ENCODE measurements at regions not wholly inside any gene's neighbourhood (a gene's known extent, or its start where the extent isn't known, plus 50 kb on each side); places are given as distances from the start of the nearest gene placed in this dataset. TPM values are rescaled to one million over a fixed set of nuclear protein-coding genes. Genes with fewer than 3 reads are reported as not detected.

GRCh38 chr12:111010916-111011657 lies 90.7 kb upstream of the MYL2 start:
- no peak for DNase-seq

GRCh38 chr12:111010061-111010460 lies 89.7 kb upstream of the MYL2 start:
- DNase-seq = no peak

- DNase-seq = no peak
Observed at GRCh38 chr12:111006621-111007020, 86.2 kb upstream of the MYL2 start.

- DNase-seq = no peak
Observed at GRCh38 chr12:110998971-110999370, 78.6 kb upstream of the MYL2 start.

- DNase-seq = no peak
Observed at GRCh38 chr12:110998165-110998564, 77.8 kb upstream of the MYL2 start.

GRCh38 chr12:110996415-110996814 lies 76.0 kb upstream of the MYL2 start:
- DNase-seq = no peak

GRCh38 chr12:110995615-110996014 lies 75.2 kb upstream of the MYL2 start:
- no peak for DNase-seq

- no peak for DNase-seq
Observed at GRCh38 chr12:110995016-110995415, 74.6 kb upstream of the MYL2 start.

GRCh38 chr12:110993434-110993833 lies 73.1 kb upstream of the MYL2 start:
- no peak for DNase-seq

GRCh38 chr12:110992909-110993308 lies 72.5 kb upstream of the MYL2 start:
- DNase-seq = no peak

GRCh38 chr12:110983811-110984210 lies 63.4 kb upstream of the MYL2 start:
- DNase-seq = no peak

- no peak for DNase-seq
Observed at GRCh38 chr12:110972866-110973265, 52.5 kb upstream of the MYL2 start.

- no peak for DNase-seq
Observed at GRCh38 chr12:110971936-110972335, 51.6 kb upstream of the MYL2 start.

- DNase-seq = no peak
Observed at GRCh38 chr12:110971189-110971920, 51.0 kb upstream of the MYL2 start.

Small RNA genes in the stretch of these regions (small RNA-seq; reads per million reads assigned to genes)
- not detected for gene MIR6760 (ENCODE audit: low replicate concordance)
